Stimulated activated CD8-positive, alpha-beta memory T cell treated with anti-CD3 and anti-CD28 coated beads, Interleukin-15, amount 100 ng/mL, for 48 hours (primary cell): ENCODE measurements at regions not wholly inside any gene's neighbourhood (a gene's known extent, or its start where the extent isn't known, plus 50 kb on each side); places are given as distances from the start of the nearest gene placed in this dataset.

Experiments used
- DNase-seq, 2 donors: peaks; one replicate each; pipeline ENCODE4 v3.0.0-alpha.2; 2020; ENCODE audit warnings: low read depth in 2 of 2

DNA sequence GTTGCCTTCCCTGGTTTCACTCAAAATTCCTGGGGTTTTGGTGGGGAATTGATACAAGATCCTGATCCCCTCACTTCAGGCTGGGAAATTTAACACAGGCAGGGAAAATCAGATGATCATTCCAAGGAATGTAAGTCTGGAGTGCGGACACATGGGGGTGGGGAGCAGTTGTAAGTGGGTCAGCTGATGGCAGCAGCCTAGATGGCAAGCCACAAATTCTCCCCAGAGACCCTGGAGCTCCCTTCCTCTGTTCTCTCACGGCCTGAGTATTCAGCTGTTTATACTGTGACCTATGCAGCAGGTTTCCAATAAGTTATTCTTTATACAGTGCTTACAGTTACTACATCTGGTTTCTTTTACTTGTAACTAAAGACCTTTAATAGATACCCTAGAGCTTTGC is 144.9 kb downstream of the SH3BGRL2 start:
- no peak for DNase-seq

DNA sequence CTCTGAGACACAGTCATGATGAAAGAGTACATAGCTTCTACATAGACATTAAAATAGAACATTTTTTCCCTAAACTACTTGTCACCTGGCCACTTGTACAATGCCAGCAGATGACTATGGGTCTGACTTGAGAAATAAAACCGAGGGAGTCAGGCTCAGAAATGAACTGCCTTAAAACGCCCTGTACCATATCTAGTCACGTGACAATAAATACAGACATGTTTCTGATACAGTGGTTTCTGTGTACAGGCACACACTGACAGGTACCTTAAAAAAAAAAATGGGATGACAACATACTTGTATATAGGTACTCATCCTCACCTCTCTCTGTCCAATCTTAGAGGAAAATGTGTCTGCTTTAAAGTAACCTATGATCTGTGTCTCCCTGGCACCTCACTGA is 144.1 kb downstream of the SH3BGRL2 start:
- no peak for DNase-seq

DNA sequence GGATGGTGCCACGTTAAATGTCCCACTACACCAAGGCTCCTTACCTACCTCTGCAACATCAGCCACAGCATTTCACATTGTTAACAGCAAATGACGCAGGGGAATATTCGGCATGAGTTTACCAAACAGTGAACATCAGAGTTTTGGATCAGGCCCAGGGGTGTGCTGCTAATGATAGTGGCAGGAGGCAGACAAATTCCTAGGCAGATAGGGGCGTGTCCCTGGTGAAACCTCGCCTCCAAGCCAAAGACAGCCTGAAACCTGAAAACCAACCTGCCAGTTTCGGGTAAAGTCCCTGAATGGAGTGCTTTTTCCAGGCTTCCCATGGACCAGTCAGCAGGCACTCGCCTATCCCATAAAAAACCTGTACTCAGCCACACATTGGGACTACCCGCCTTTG is 133.6 kb downstream of the SH3BGRL2 start:
- no peak for DNase-seq

DNA sequence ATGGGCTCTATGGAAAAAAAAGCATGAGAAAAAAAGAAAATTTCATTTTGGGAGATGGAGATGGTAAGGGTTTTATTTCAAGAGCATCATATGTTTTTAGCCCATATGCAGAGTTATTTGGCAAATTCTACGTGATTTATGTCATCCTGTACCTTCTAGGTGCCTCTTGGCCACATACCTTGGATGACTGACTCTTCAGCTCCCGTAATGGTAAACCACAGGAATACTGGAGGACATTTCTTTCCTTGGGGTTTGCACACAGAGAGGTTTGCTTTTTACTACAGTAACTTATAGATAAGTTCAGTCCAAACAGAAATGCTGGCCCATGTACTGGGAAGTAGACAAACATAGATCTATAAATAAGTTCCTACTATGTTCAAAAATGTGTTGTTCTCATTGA is 132.2 kb downstream of the SH3BGRL2 start:
- DNase-seq, result no peak

DNA sequence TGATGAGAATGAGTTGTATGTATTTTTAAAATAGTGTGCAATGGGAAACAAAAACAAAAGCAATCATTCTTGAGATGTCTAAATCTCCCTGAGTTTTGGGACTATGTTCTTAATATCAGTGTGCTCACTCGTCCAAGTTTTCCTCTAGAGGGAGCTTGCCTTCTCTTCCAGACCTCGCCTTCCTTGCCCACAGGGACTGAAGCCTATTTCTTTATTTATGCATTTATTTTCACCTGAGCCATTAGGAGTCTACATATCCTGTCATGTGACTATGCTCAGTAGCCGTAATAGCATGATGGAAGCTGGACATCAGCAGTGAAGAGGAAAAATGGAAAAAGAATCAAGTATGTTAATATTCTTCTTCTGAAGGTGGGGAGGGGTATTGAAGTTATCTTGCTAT is 131.2 kb downstream of the SH3BGRL2 start:
- no peak for DNase-seq

DNA sequence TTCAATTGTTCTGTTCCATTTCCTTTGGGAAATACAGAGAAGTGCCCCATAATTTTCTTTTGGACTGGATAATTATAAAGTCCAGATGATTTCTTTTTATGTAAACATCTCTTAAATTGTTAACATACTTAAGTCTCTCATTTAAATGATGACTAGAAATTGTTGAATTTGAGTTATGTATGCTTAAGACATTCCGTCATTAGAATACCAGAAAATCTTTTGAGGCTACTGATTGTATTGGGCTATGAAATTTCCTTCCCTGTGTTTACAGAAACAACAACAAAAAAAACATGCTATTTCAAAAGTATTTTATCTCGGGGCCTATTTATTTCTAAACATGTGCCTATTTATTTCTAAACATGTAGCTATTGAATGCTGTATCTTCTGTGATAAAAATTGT is 125.4 kb downstream of the SH3BGRL2 start:
- DNase-seq, result no peak

DNA sequence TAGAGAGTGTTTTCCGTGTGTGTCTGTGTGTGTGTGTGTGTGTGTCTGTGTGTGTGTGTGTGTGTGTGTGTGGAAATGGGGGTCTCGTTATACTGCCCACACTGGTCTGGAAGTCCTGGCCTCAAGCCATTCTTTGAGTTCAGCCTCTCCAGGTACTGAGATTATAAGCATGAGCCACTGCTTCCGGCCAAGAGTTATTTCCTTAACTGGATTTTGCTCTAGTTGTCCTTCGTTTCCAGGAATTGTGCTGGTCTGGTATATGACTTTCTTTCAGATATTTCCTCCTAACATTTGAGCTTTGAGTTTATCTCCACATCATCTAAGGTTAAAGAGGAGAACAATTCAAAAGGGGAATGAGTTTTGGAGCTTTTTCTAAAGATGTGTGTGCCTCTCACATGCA is 124.8 kb downstream of the SH3BGRL2 start:
- DNase-seq, result no peak
